Stimulated activated CD4-positive, alpha-beta T cell treated with anti-CD3 and anti-CD28 coated beads, Interleukin-15, amount 100 ng/mL, for 1 hour (primary cell): ENCODE measurements at regions not wholly inside any gene's neighbourhood (a gene's known extent, or its start where the extent isn't known, plus 50 kb on each side); places are given as distances from the start of the nearest gene placed in this dataset.
"Not testable (repeated sequence)": the region's sequence is repeated elsewhere in the genome, so short reads cannot be mapped to it uniquely, and the experiment has no call there.

Experiments used
- DNase-seq, 2 donors: peaks; one replicate each; pipeline ENCODE4 v3.0.0-alpha.2; 2020; ENCODE audit warnings: low read depth in 1 of 2, low spot score in 1 of 2

- DNase-seq = no peak
Observed at GRCh38 chr1:112855152-112855828, 100.7 kb downstream of the SLC16A1 start.

GRCh38 chr1:112854368-112854984, 101.5 kb downstream of the SLC16A1 start:
- DNase-seq = not testable (repeated sequence)

GRCh38 chr1:112853915-112854314, 102.1 kb downstream of the SLC16A1 start:
- DNase-seq = not testable (repeated sequence)

- DNase-seq = no peak
Observed at GRCh38 chr1:112852934-112853333, 103.1 kb downstream of the SLC16A1 start.

GRCh38 chr1:112852276-112852675, 103.7 kb downstream of the SLC16A1 start:
- DNase-seq = no peak

GRCh38 chr1:112850034-112850757, 105.8 kb downstream of the SLC16A1 start:
- DNase-seq = no peak

GRCh38 chr1:112849425-112850033, 106.5 kb downstream of the SLC16A1 start:
- DNase-seq = no peak

- no peak for DNase-seq
Observed at GRCh38 chr1:112841825-112842224, 114.2 kb downstream of the SLC16A1 start.

- DNase-seq = no peak
Observed at GRCh38 chr1:112840631-112841624, 115.1 kb downstream of the SLC16A1 start.

GRCh38 chr1:112836642-112837041, 119.4 kb downstream of the SLC16A1 start:
- DNase-seq = no peak

- DNase-seq = no peak
Observed at GRCh38 chr1:112833806-112834205, 118.7 kb upstream of the PPM1J start.

- DNase-seq = not testable (repeated sequence)
Observed at GRCh38 chr1:112832259-112832658, 117.1 kb upstream of the PPM1J start.

GRCh38 chr1:112829691-112830090, 114.6 kb upstream of the PPM1J start:
- DNase-seq = not testable (repeated sequence)

GRCh38 chr1:112828716-112829115, 113.6 kb upstream of the PPM1J start:
- DNase-seq = no peak

GRCh38 chr1:112827391-112827790, 112.3 kb upstream of the PPM1J start:
- DNase-seq = not testable (repeated sequence)

GRCh38 chr1:112826217-112826944, 111.2 kb upstream of the PPM1J start:
- DNase-seq = no peak

GRCh38 chr1:112825563-112826216, 110.6 kb upstream of the PPM1J start:
- not testable (repeated sequence) for DNase-seq

- DNase-seq = not testable (repeated sequence)
Observed at GRCh38 chr1:112825075-112825474, 109.9 kb upstream of the PPM1J start.

GRCh38 chr1:112821307-112822063, 106.4 kb upstream of the PPM1J start:
- DNase-seq = not testable (repeated sequence)
